ENCODE measurements at regions not wholly inside any gene's neighbourhood (a gene's known extent, or its start where the extent isn't known, plus 50 kb on each side); places are given as distances from the start of the nearest gene placed in this dataset.
"Not testable (repeated sequence)": the region's sequence is repeated elsewhere in the genome, so short reads cannot be mapped to it uniquely, and the experiment has no call there.

- DNase-seq, result peak; percentile 6
These were observed 375.6 kb upstream of the CLINT1 start for GRCh38 chr5:158234323-158235158.

- no peak for DNase-seq
These were observed 374.9 kb upstream of the CLINT1 start for GRCh38 chr5:158233735-158234322.

- not testable (repeated sequence) for DNase-seq
These were observed 368.4 kb upstream of the CLINT1 start for GRCh38 chr5:158227314-158227713.

GRCh38 chr5:158226496-158226895 is 367.6 kb upstream of the CLINT1 start:
- DNase-seq, result no peak

GRCh38 chr5:158224253-158224652 is 365.3 kb upstream of the CLINT1 start:
- no peak for DNase-seq

- DNase-seq, result no peak
These were observed 364.2 kb upstream of the CLINT1 start for GRCh38 chr5:158223054-158223600.

GRCh38 chr5:158212917-158213316 is 354.0 kb upstream of the CLINT1 start:
- peak; percentile 14 for DNase-seq

- DNase-seq, result no peak
These were observed 353.3 kb upstream of the CLINT1 start for GRCh38 chr5:158212237-158212636.

- no peak for DNase-seq
These were observed 350.4 kb upstream of the CLINT1 start for GRCh38 chr5:158209219-158209908.

GRCh38 chr5:158207733-158208132 is 348.8 kb upstream of the CLINT1 start:
- DNase-seq, result no peak

- DNase-seq, result no peak
These were observed 347.0 kb upstream of the CLINT1 start for GRCh38 chr5:158205992-158206391.

- no peak for DNase-seq
These were observed 344.3 kb upstream of the CLINT1 start for GRCh38 chr5:158203261-158203660.

GRCh38 chr5:158202801-158203200 is 343.9 kb upstream of the CLINT1 start:
- no peak for DNase-seq

GRCh38 chr5:158200619-158201018 is 341.7 kb upstream of the CLINT1 start:
- DNase-seq, result no peak

GRCh38 chr5:158198636-158199035 is 339.7 kb upstream of the CLINT1 start:
- no peak for DNase-seq

GRCh38 chr5:158195416-158196210 is 336.7 kb upstream of the CLINT1 start:
- no peak for DNase-seq

- no peak for DNase-seq
These were observed 335.6 kb upstream of the CLINT1 start for GRCh38 chr5:158194561-158194976.

- DNase-seq, result not testable (repeated sequence)
These were observed 334.4 kb upstream of the CLINT1 start for GRCh38 chr5:158193395-158193794.

- DNase-seq, result no peak
These were observed 321.5 kb upstream of the CLINT1 start for GRCh38 chr5:158180407-158180806.

GRCh38 chr5:158179271-158179670 is 320.3 kb upstream of the CLINT1 start:
- DNase-seq, result peak; percentile 5

GRCh38 chr5:158178535-158178934 is 319.6 kb upstream of the CLINT1 start:
- no peak for DNase-seq

- no peak for DNase-seq
These were observed 318.2 kb upstream of the CLINT1 start for GRCh38 chr5:158177146-158177545.
